ENCODE measurements at regions not wholly inside any gene's neighbourhood (a gene's known extent, or its start where the extent isn't known, plus 50 kb on each side); places are given as distances from the start of the nearest gene placed in this dataset.

DNA sequence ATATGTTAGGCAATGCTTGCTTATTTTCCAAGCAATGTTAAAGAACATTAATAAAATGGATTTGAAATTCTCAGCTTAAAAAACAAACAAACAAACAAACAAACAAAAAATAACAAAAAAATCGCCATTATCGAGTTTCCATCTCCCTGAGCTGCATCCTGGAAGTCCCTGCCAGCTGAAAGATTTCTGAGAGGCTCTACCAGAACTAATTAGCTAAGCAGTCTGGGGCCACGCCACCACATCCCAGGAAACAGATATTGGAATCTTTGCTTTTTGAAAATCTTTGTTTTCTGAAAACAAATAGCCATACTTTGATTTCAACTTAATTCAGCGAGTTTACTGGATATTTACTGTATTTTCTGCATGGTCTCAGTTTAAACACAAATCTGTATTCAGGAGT, 143.6 kb downstream of the LSMEM1 start:
- no peaks in the 10 kb centered on the region for H3K4me1 ChIP-seq
- DNase-seq: no peak
- H3K9me3 ChIP-seq: no peaks in the 10 kb centered on the region
- H3K27me3 ChIP-seq: no peaks in the 10 kb centered on the region
- intact Hi-C loops (cut with DNase I; ENCODE audit: low total_unique reads): no loop called here
- H3K36me3 ChIP-seq (ENCODE audit: low read depth, missing control alignments): no peaks in the 10 kb centered on the region
- H3K4me3 ChIP-seq: no peak overlapping the region
- 61 to 70% methylated on average over 4 of the region's 4 CpGs for WGBS, 2 donors
- TF ChIP-seq POLR2A (IDR thresholded peaks at IDR 0.05): no peak
- H3K27ac ChIP-seq: no peak overlapping the region

DNA sequence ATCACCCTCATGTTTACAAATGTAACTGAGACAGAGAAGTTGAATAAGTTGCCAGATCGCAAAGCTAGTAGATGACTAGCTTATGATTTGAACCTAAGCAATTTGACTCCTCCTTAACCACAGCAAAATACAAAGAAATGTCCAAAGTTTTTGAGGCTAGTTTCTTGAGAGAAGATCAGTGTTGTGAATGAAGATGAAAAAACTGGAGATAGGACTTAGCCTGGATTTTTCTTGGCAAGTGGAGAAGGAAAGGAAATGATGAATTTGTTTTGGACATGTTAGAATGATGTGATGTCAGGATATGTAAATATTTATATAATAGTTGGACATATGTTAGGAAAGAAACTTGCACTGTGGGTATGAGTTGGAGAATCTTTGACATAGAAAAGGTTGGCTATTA, 149.8 kb downstream of the LSMEM1 start:
- Histone ChIP-seq H3K27ac (no peak overlapping the region), H3K9me3 (no peaks in the 10 kb centered on the region), H3K27me3 (no peaks in the 10 kb centered on the region), H3K4me3 (no peak overlapping the region), H3K4me1 (no peaks in the 10 kb centered on the region), H3K36me3 (ENCODE audit: low read depth, missing control alignments) (no peaks in the 10 kb centered on the region)
- TF ChIP-seq POLR2A (IDR thresholded peaks at IDR 0.05): no peak
- TF ChIP-seq, protein P1, sequence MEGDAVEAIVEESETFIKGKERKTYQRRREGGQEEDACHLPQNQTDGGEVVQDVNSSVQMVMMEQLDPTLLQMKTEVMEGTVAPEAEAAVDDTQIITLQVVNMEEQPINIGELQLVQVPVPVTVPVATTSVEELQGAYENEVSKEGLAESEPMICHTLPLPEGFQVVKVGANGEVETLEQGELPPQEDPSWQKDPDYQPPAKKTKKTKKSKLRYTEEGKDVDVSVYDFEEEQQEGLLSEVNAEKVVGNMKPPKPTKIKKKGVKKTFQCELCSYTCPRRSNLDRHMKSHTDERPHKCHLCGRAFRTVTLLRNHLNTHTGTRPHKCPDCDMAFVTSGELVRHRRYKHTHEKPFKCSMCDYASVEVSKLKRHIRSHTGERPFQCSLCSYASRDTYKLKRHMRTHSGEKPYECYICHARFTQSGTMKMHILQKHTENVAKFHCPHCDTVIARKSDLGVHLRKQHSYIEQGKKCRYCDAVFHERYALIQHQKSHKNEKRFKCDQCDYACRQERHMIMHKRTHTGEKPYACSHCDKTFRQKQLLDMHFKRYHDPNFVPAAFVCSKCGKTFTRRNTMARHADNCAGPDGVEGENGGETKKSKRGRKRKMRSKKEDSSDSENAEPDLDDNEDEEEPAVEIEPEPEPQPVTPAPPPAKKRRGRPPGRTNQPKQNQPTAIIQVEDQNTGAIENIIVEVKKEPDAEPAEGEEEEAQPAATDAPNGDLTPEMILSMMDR (IDR thresholded peaks at IDR 0.05): no peak
- intact Hi-C loops (cut with DNase I; ENCODE audit: low total_unique reads): no loop called here
- DNase-seq: no peak
- 85 to 91% methylated on average over 1 of the region's 1 CpG for WGBS, 2 donors

GRCh38 chr7:112634107-112634506, 153.3 kb downstream of the LSMEM1 start:
- intact Hi-C loops (cut with DNase I; ENCODE audit: low total_unique reads): no loop called here
- Histone ChIP-seq H3K4me1 (no peaks in the 10 kb centered on the region), H3K27me3 (no peaks in the 10 kb centered on the region), H3K36me3 (ENCODE audit: low read depth, missing control alignments) (no peaks in the 10 kb centered on the region), H3K4me3 (no peak overlapping the region), H3K27ac (no peak overlapping the region), H3K9me3 (no peaks in the 10 kb centered on the region)
- TF ChIP-seq, protein P1 (IDR thresholded peaks at IDR 0.05): no peak
- TF ChIP-seq POLR2A (IDR thresholded peaks at IDR 0.05): no peak
- no peak for DNase-seq
- 86 to 90% methylated on average over 3 of the region's 3 CpGs for WGBS, 2 donors

DNA sequence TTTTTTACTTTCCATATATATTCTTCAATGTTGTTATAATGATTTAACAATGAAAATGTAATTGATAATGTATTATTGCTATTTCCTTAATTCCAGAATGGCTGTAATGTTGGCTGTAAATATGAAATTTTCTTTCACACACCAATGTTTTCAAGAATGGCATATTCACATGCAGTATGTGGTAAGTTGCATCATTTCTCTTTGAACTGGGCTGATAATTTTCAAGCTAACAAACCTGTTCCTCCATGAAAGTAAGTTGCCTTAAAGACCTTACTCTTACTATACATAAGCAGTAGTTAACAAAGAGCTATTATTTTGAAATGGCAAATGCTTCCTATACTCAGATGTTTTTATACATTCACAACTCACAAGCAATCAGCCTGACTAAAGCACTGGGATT, 154.5 kb downstream of the TMEM168 start:
- H3K27me3 ChIP-seq: no peaks in the 10 kb centered on the region
- no peak overlapping the region for H3K4me3 ChIP-seq
- H3K9me3 ChIP-seq: no peaks in the 10 kb centered on the region
- no peak for DNase-seq
- H3K4me1 ChIP-seq: no peaks in the 10 kb centered on the region
- intact Hi-C loops (cut with DNase I; ENCODE audit: low total_unique reads): no loop called here
- no peak overlapping the region for H3K27ac ChIP-seq
- TF ChIP-seq POLR2A (IDR thresholded peaks at IDR 0.05): no peak
- TF ChIP-seq, protein P1 (IDR thresholded peaks at IDR 0.05): no peak
- H3K36me3 ChIP-seq (ENCODE audit: low read depth, missing control alignments): no peaks in the 10 kb centered on the region

DNA sequence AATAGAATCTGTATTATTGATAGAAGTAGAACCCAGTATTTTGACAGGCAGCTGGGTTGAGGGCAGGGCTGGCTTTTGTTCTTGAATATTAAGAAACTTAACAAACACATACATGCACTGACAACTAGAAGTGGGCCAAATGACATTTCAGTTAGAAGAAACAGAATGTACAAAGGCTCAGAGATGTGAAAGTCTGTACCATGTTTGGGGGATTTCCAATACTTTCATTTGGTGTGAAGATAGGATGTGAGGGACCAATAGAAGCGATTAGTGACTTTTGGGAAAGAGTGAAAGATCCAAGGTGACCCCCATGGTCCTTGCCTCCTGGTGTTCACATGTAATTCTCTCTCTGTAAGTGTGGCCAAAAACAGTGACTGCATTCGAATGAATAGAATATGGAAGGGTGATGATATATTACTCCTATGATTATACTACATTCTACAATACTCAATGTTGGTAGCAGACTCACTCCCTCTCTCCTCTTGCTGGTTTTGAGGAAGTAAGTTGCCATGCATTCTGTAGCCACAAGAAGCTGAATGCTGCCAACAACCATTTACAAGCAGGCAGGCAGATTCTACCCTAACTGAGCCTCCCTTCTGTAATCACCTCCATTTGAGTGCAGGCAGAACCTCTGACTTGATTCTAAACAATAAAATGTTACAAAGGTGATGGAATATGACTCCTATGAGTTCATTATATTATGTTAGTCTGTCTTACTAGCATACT, 151.4 kb downstream of the TMEM168 start:
- intact Hi-C loops (cut with DNase I; ENCODE audit: low total_unique reads): no loop called here
- Histone ChIP-seq H3K9me3 (no peaks in the 10 kb centered on the region), H3K27me3 (no peaks in the 10 kb centered on the region), H3K36me3 (ENCODE audit: low read depth, missing control alignments) (no peaks in the 10 kb centered on the region), H3K27ac (no peak overlapping the region), H3K4me1 (no peaks in the 10 kb centered on the region), H3K4me3 (no peak overlapping the region)
- DNase-seq: no peak
- no peak for TF ChIP-seq POLR2A (IDR thresholded peaks at IDR 0.05)
- TF ChIP-seq, protein P1 (IDR thresholded peaks at IDR 0.05): no peak
- 83 to 94% methylated on average over 2 of the region's 2 CpGs for WGBS, 2 donors

All from testis (tissue), 2 donors.